Umbilical cord (tissue), 1 donor: ENCODE measurements at regions not wholly inside any gene's neighbourhood (a gene's known extent, or its start where the extent isn't known, plus 50 kb on each side); places are given as distances from the start of the nearest gene placed in this dataset.
A peak's percentile ranks its signal among the peaks of the same experiment; 100 is the strongest.
"Not testable (repeated sequence)": the region's sequence is repeated elsewhere in the genome, so short reads cannot be mapped to it uniquely, and the experiment has no call there.

Experiments used
- DNase-seq: peaks from one replicate; pipeline ENCODE4 v3.0.0-alpha.2; 2015; ENCODE audit warnings: low spot score

DNA sequence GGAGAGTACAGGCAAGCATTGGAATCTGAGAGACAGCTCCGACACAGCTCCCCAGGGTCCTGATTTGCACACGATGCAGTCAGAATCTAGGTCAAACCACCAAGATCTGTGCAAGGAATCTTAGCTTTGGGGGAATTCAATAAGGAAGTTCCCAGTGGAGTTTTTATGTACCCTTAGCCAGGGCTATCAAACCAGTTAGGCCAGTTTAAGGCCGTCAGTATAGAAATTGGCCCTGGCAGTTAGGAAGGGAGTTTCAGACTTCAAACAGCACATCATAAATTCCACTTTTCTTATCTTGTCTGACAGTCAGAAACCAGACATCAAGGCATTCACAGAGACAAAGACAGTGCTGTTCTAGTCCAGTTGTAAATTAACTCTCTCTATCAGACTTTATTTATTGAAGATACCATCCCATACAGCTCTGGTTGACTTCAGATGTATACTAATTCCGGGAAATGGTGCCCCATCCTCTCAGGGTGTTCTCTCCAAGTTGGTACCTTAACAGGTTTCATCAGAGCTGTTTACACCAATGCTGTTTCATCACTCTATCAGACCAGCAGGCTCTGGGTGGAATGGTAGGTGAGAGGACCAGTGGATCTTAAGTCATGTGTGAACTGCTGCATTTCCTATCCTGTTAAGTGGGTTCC, 157.5 kb upstream of the ATF7IP start:
- peak; percentile 94 for DNase-seq

DNA sequence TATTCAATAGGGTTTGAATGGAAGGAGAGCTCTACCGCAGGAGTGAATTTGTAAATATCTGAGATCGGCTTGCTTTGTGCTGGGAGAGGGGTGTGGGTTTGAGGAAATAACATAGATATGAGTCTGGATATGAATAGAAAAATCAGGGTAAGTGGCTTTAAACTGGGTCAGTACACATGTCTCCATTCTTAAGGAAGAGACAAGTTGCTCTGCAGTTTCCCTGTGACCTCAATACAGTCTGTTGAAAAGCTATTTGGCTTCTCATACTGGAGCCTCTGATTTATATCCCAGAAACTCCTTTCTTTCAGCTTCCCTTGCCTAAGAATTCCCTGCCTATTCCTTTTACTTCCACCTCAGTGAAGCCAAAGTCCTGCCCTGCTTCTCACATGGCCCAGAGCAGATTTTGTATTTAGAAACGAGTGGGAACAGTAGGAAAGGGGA, 153.5 kb upstream of the ATF7IP start:
- DNase-seq: peak; percentile 63

DNA sequence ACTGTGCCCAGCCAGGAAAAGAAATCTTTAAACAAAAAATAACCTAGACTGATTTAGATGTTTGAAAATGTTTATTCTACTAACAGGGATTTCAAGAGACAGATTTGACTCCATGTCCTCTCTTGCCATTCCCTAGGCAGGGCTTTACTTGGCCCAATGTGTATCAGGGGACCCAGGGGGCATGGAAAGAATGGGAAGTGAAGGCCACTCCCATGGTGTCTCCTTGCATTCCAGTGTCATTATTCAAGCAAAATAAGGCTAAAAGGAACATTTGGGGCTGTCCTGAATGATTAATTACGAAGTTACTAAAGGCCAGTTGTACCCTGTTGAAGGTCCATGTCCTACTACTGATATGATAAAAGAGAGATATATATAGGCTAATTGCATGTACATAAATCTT, 151.9 kb upstream of the ATF7IP start:
- DNase-seq: no peak

DNA sequence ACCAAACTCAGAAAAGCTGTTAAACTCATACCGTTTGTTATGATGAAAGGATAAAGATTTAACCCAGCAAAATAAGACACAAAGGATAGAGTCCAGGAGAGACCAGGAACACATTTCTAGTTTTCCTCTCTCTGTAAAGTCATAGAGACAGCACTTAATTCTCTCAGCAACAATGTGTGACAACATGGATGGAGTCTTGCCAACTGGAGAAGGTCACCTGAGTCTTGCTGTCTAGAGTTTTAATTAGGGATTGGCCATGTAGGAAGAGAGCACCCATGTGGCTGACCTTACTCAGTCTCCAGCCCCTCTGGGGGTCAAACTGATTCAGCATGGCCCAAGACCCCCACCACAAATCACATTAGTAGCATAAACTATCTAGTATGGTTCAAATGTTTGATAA, 151.0 kb upstream of the ATF7IP start:
- no peak for DNase-seq

DNA sequence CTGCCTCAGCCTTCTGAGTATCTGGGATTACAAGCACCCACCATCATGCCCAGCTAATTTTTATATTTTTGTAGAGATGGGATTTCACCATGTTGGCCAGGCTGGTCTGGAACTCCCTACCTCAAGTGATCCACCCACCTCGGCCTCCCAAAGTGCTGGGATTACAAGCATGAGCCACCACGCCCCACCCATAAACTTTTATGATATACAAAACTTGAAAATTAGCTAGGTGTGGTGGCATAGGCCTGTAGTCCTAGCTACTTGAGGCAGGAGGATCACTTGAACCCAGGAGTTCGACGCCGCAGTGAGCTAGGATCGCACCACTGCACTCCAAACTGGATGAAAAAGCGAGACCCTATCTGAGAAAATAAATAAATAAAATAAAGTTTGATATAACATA, 149.5 kb upstream of the ATF7IP start:
- not testable (repeated sequence) for DNase-seq

DNA sequence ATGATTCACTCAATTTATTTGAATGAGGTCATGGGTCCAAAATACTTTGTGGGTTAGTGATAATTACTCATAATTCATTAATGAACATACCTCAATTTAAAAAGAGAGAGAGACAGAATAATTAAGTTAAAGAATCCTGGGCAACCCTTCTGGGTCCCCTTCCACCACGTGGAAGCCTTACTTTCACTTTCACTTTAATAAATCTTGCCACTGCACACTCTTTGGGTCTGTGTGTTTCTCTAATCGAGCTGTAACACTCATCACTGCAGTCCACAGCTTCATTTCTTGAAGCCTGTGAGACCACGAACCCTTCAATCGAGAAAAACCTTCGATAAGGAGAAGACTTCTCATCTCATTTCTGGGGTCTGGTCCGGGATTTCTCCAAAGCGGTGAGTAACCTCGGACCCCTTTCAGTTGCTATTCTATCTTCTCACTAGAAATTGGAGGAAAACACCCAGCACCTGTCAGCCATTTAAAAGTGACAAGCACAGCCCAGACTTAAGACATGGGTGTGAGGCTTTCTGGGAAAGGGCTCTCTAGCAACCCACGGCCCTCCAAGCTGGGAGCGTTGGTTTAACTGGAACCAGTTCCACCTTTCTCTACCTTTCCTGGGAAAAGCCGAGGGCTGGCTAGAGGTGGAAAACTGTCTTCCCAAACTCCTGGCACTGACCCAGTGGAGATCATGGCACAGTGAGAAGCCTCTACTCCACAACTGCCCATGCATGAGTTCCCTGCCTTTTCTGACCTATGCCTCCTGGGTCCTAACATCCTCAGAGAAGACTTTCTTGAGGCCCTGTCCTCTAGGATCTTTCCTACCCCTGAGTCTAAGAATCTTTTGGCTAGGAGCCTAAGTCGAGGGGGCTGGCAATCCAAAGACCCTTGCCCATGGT, 148.8 kb upstream of the ATF7IP start:
- DNase-seq: no peak

DNA sequence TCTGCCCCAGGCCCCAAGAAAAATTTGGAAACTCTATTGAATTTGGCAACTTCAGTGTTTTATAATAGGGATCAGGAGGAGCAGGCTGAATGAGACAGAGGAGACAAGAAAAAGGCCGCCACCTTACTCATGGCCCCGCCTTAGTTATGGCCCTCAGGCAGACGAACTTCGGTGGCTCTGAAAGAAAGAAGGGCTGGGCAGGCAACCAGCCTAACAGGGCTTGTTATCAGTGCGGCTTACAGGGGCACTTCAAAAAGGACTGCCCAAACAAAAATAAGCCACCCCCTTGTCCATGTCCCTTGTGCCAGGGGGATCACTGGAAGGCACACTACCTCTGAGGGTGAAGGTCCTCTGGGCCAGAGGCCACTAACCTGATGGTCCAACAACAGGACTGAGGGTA, 146.3 kb upstream of the ATF7IP start:
- no peak for DNase-seq

DNA sequence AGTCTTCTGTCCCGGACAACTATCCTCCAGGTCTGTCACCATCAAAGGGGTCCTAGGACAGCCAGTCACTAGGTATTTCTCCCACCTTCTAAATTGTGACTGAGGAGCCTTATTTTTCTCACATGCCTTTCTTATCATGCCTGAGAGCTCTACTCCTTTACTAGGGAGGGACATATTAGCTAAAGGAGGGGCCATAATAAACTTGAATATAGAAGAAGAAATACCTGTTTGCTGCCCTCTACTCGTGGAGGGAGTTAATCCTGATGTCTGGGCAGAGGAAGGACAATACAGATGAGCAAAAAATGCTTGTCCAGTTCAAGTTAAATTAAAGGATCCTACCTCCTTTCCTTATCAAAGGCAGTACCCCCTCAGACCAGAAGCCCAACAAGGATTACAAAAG, 145.8 kb upstream of the ATF7IP start:
- DNase-seq: not testable (repeated sequence)

DNA sequence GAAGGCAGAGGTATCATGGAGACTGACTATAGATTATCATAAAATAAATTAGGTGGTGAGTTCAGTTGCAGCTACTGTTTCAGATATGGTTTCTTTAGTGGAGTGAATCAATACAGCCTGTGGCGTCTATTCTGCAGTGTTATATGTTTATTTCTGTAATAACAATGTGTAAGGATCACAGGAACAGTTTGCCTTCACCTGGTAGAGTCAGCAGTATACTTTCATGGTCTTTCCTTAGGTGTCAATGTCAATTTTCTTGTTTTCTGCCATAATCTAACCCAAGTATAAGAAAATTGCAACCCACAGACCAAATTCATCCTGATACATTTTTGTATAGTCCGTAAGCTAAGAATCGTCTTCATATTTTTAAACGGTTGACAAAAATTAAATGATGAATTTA, 140.4 kb upstream of the ATF7IP start:
- no peak for DNase-seq

DNA sequence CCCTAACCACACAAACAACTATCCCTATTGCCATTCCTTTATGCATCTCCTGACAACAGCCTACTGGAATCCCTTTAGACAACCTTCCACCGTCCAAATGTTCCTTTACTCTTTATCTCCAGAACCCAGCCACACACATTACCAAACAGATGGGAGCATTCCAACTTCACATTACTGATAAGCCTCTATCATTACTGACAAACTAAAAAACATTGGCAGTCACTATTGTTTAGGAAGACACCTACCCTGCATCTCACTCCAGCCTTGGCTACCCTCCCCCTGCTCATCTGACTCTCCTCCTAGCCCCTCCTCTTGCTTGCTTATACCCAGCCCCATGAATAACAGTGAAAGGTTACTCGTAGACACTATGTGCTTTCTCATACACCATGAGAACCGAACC, 130.3 kb upstream of the ATF7IP start:
- DNase-seq: not testable (repeated sequence)

DNA sequence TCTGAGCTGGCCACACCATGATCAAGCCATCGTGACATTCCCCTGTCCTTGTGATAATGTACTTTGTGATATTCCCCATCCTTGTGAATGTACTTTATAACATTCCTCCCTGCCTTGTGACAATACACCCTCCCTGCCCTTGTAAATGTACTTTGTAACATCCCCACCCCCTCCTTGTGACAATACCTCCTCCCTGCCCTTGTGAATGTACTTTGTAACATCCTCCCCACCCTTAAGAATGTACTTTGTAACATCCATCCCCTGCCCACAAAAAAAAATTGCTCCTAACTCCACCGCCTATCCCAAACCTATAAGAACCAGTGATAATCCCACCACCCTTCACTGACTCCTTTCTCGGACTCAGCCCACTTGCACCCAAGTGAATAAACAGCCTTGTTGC, 128.8 kb upstream of the ATF7IP start:
- DNase-seq: not testable (repeated sequence)

DNA sequence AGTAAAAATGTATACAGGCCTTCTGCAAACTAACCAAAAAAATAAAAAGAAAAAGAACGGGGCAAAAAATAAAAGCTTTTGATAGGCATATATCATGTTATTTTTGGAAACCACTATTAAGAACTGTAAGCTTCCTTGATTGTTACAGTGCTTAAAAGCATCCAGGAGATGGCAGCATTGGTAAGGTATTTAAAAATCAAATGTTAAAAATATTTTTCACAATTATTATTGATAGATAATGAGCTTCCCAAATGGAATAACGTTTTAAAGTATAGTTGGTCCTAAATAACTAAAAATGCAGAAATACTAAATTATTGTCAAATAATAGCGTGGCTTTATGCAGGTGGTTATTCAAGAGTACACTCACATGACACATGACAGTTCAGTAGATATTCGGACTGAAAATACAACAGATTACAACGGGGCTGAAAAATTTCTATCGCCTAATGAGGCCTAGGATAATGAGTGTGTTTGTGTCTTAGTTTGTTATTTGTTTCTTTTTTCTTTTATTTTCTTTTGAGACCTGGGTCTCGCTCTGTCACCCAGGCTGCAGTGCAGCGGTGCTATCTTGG, 127.2 kb upstream of the ATF7IP start:
- DNase-seq: no peak

DNA sequence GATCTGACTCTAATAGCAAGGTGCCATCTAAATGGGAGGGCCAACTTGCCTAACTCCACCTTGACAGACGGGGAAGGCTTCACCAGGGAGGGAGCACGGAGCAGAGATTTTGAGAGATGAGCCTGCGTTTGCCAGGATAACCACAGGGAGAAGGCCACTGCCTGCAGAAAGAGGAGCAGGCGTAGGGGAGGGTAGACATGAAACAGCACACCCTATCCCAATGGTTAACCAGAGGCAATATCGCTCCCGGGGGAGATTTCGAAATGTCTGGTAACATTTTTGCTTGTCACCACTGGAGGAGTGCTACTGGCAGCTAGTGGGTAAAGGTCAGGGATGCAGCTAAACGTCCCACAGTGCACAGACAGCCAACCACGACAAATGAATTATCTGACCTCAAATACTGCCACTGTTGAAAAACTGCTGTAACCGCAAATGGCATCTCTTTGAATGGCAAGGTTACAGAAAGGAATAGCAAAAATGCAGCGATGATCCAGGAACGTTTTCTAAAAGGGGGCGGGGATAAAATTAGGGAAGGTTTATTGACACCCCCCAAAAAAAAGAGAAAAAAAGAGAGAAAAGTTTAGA, 126.0 kb upstream of the ATF7IP start:
- peak; percentile 61 for DNase-seq

DNA sequence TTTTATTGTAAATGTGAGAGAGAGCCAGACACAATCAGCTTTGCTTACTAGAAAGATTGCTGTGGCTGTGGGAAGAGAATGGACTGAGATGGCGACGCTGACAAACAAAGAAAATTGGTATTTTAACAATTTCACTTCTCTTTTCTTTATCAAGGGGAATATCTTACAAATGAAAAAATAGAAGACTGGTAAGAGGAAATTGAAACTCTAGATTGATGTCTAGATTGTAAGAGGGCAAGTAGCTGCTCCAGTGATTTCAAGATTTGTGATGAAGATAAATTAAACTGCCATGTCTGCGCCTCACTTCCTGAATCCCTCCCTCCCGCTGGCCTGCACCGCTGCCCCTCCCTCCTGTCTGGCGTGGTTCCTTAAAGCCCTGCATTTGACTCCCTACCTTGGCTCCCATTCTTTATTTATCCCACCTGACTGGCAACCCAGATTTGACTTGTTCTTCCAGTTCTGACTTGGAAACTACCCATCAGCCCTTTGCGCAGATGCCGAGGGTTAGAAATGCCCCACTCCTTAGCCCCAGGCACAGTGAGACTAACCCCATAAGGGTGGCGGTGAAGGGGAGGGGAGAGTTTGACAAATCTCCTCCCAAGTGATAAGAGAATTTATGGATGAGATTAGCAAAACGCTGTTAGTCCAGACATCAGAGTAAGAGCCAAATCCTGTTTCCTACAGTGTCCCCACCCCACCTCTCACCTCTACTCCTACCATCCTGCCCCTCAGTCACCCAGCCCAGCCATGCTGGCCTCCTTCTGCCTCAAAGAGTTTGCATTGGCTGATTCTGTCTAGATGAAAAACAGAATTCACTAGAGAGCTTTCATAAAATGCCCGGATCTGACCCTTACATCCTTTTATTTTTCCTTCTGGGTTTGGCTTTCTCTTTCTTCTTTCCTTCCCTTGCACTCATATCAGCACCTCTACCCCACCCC, 125.3 kb upstream of the ATF7IP start:
- peak; percentile 63 for DNase-seq

DNA sequence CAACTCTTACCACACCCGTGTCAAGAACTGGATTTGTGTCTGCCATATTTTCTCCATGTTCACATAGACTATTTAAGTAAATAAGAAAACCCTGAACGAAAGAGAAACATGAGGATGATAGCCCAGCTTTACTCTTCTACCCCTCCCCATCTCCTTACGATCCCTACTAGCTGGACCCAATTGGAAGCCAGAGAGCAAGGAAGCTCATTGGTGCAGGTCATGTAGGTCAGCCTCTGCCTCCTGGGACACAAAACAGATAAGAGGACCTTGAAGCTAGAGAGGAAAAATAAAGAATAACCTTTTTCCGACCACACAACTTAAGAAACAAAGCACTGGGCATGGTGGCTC, 124.6 kb upstream of the ATF7IP start:
- no peak for DNase-seq

DNA sequence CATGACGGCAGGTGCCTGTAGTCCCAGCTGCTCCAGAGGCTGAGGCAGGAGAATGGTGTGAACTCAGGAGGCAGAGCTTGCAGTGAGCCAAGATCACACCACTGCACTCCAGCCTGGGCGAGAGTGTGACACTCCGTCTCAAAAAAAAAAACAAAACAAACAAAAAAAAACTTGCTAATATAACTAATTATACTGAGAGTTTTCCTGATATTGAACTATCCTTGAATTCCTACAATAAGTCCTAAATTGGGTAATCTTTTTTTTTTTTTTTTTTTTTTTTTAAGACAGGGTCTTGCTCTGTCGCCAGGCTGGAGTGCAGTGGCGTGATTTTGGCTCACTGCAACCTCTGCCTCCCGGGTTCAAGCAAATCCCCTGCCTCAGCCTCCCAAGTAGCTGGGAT, 122.7 kb upstream of the ATF7IP start:
- not testable (repeated sequence) for DNase-seq

DNA sequence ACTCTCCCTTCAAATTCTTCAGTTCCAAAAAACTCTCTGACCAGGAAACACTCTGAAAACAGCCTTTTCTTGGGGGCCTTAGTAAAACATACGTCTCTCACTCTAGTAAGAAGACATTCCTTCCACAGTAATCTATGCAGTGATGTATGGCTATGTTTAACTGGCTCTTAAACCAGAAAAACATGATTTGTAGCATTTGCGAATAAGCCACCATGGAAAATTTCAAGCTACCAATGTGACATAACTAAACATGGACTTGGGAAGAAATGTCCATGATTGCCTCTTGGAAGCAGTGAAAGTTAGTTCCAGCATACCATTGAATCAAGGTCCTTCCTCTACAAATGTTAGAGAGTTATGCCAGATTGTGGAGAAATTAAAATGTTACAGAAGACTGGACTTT, 121.5 kb upstream of the ATF7IP start:
- no peak for DNase-seq

DNA sequence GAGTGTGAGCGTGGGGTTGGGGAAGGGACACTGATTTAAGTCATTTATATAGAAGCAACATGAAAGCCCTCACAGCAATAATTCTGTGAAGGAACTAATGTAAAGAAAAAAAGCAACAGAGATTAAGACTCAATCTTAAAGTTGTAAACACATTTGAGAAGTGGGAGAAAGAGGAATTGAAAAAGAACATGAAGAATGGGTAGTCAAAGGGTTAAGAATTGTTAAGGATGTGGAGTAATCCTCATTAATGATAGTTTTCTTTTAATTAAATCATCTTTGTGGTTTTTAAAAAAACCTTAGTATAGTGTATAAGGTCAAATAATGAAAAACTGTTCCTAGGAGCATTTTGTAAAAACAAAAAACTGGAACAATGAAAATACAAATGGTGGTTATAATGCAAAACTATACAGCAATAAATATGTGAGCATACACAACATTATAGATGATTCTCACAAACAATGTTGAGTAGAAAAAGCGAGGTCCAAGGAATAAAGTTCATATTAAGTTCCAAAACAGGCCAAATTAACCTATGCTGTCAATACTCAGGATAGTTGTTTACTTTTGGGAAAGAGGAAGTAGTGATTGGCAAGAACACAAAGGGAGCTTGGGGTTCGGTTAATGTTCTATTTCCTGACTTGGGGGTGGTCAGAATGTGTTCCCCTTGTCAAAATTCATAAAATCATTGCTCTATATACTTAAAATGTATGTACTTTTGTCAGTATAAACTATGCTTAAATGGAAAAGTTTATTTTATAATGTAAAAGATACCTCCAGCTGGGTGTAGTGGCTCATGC, 120.4 kb upstream of the ATF7IP start:
- no peak for DNase-seq

DNA sequence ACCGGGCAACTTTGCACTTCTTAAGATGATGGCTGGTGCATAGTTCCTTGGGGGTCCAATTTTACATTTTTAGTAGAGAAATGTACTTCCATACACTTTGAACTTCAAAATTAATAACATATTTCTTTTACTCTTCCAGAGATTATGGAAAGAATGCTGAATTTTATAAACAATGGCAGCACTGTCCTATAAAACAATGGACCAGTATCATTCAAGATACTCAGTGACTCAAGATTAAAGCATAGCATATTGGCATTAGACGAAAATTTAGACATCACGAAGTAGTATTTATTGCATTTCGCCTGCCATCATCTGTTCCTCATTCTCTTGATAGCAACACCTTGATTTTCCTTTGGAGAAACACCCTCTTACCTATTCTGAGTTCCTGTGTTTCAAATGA, 118.3 kb upstream of the ATF7IP start:
- DNase-seq: no peak

DNA sequence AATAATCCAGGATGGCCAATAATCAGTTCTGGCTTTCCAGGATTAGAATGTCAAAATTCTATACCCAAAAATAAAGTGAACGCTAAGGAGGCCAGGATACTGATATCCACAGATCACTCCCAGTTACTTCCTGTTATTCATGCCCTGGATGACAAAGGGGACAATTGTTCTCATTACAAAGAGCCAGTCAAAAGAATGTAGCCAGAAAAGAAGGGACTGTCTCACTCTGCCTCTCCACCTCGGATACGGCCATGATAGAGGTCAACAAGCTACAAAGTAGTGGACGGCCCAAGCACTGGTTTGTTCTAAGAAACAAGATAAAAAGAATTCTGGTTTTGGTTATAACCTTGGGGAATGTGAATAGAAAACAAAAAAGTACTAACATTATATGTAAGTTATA, 116.1 kb upstream of the ATF7IP start:
- no peak for DNase-seq

DNA sequence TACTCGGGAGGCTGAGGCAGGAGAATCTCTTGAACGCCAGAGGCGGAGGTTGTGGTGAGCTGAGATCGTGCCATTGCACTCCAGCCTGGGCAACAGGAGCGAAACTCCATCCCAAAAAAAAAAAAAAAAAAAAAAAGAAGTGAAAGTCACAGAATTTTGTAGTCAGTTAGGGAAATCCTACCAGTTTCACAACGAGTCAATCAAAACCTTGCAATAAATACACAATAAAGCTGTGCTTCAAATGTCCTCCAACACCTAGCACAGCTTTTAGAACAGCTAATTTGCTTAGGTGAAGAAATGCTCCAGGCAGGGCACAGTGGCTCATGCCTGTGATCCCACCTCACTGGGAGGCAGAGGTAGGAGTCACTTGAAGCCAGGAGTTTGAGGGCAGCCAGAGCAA, 112.8 kb upstream of the ATF7IP start:
- no peak for DNase-seq
